NCI-H345 (cell line): ENCODE measurements at regions not wholly inside any gene's neighbourhood (a gene's known extent, or its start where the extent isn't known, plus 50 kb on each side); places are given as distances from the start of the nearest gene placed in this dataset.
"Not testable (repeated sequence)": the region's sequence is repeated elsewhere in the genome, so short reads cannot be mapped to it uniquely, and the experiment has no call there.

Experiments used
- DNase-seq: peaks from one replicate; lab custom pipeline; 2025; lab: John Stamatoyannopoulos, UW

DNA sequence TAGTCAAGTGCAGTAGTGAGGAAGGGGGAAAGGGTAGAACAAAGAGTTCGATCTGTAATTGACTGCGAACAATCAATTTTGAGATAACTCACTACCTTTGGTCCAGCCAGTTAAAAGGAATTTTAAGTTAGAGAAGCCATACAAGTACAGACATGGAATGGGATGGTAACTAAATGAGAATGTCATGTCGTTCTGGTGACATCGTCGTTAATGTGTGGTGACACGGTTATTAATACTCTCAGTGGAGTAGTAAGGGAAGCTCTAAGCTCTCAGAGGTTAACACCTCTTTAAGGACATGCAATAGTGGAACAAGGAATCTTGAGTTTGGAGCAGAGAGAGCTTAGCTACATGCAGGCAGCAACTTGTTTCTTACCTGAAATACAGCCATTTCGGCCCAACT lies 154.9 kb upstream of the KLF12 start:
- DNase-seq = peak; percentile 8

DNA sequence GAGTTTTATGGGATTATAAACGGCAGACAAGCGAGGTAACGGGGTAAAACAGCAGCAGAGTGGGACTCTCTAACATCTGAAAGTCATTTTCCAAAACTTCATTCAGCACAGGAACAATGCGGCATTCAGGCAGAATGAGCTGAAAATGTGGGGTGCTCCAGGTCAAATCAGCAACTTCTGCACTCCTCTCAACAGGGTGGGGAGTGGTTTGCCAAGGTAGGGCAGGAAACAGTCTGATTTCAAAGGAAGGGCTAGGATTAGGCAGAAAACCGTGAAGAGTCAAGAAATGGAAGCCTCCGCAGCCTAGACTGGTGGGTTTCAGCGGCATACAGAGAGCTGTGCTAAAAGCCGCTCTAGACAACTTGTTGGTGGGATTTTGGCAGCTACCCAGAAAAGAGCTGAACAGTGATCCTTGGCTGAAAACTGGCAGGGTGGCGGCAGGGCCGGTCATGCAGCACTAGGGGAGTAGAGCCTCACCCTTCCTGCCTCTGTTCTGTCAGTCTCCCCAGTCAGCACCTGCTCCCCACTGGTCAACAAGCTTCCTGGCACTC lies 154.2 kb upstream of the KLF12 start:
- peak; percentile 81 for DNase-seq

DNA sequence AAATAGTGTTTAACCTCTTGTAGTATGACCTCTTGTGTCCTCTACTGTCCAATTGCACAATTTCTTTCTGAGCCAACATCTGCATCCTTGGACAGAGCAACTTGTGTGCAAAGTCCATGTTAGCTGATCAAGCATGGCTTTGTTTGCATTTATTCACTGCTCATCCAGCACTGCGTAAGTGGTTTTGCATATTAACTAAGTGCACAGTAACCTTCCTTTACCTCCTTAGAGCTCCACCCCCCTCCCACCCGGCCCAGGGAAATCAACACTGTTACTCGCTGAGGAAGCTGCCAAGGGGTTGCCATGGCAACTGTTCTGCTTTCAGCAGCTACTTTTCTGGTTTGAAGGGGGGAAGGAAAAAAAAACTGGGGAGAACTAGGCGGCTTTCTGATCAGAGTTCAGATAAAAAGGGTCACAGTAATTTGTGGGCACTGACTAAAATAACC lies 153.5 kb upstream of the KLF12 start:
- DNase-seq = peak; percentile 93

DNA sequence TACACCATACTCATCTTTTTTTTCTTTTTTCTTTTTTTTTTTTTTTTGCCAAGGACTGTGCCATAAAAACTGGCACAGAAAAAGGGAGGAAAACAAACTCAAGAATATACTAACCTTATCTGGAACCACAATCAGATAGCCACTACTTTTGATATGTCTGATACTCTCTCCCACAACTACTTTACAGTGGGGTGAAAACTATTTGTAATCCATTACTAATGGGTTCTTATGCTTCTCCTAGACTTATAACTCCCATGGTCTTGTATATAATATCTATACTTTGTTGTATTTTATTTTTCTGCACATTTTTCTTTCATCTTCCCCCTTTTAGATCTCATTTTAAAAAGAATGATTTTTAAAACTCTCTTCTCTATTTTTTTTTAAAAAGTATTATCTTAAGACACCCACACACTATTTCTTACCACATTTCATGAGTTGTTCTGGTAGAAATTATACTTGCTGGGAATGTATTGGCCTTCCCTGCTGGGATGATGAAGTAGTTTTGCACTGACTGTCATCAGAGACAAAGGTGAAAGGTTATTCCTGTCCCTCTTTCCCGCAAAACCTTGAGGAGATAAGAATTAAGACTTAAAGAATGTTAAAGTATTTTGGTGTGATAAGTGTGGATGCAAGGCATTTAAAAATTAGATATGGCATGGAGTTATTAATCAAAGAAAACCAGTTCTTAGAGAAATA lies 146.7 kb upstream of the KLF12 start:
- DNase-seq = no peak

DNA sequence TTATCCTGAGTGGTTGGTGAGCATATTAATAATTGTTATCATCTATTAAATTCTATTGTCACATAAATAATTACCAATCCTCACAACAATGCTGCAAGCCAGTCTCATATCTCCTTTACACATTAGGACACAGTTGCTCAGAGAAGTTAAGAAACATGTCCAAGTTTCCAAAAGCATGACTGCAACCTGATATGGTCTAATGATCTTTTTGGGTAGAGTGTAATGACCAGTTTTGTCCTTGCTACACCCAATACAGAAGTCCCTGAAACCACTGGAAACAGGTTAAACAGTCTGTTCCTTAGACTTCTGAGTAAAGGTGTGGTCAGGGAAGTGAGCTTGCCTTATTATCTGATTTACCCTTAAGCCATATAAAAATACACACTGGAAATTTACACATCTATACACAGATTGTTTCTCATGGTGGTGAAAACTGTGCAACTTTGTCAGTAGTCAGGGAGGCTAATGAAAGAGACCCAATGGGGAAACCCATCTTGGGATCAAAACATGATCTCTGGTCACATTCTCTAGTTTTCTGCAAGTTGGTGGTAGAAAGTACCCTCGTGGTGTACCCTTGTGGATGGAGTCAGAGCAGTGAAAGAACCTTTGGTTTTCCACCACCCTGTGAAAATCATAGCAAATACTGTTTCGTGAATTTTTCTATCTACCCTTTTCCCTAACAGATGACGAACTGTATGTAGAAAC lies 146.0 kb upstream of the KLF12 start:
- DNase-seq = no peak

DNA sequence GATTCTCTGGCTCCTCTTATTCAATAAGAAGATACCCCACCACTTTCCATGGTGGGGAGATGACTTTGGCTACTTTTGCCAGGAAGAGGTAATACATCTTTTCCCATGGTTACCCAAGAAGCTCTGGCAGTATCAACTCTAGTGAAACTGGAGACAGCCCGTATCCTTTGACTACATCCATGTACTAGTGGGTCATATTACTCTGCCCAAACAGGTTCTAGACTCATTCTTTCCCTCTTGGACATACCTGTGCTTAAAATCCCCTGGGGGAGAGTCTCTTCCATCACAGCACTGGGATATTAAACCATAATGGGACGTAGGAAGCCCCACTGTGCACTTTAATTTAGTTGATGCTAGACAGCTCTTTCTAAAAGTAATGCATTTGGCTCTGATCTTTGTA lies 144.7 kb upstream of the KLF12 start:
- DNase-seq = no peak

DNA sequence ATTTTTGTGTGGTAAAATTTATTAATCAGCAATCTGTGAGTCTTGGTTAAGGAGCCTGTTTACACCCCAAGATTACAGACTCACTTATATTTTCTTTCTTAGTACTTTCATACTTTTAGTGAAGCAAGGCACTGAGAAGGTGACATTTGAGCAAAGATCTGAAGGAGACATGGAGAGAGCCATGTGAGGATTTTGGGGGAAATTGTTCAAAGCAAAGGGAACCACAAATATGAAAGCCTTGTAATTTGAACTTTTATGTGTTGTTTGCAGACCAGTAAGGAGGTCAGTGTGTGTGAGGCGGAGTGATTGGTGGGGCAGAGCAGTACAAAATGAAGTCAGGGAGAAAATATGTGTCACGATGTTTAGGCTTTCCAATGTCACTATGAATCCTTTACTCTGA lies 140.7 kb upstream of the KLF12 start:
- DNase-seq = no peak

DNA sequence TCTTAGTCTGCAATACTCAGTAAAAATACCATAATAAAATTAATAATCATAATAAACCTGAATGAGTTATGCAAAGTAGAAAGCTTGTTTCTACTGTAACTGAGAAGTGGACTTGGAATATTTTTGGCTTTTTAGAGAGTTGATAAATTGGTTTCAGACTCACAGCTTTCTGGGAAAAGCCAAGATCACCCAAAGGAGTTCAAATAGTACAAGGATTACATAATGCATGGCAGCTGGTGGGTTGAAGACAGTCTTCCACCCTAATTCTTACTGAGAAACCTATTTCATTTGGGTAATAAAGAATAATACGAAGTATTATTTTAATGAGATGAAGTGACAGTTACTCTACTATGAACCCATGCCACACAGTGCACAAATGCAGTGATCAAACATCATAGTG lies 139.4 kb upstream of the KLF12 start:
- no peak for DNase-seq

DNA sequence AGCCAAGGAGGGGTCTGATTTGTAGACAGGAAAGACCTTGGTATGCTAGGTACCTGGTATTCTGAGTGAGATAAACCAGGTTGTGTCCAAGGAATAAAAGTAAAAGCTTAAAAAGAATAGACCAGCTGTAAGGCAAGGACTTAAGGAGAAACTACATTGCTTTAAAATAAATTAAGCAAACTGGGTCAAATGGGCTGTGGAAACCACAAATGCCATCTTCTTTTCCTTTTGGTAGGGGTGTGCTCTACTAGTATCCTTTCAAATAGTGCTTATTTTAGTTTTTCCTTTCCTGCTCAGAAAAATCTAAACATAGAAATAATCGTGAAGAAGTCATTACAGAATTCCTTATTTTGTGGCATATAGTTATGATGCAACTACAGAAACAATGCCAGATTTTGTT lies 138.6 kb upstream of the KLF12 start:
- no peak for DNase-seq

DNA sequence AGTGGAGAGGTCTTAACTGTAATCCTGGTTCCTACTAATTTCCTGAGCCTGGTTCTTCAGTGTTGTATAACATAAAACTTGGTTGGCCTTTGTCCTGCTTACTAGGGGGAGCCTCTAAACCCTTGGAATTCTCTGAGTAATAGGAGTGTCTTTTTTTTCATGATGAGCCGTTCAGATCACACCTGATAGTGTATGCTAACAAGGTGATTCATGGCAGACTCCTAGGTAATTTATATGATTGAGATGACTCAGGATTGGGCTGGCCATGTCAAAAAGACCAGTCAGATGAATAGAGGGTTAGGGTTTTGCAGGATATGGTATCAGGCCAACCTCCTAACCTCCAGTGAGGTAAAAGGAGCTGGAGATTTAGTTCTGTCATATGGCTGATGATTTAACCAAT lies 135.8 kb upstream of the KLF12 start:
- DNase-seq = no peak

DNA sequence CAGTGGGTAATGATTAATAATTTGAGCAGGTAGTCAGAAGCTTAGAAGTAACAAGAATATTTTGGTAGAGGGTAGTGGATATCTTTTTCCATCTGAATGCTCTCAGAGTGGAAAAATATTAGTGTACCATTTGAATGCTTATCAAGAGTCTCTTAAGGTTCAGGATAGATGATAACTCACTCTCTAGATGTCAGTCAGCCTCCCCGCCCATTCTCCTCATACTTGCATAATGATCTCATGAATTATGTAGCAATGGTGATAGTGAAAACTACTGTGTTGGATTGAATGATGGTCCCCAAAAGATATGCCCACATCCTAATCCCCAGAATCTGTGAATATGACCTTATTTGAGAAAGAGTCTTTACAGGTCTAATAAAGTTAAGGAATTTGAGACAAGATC lies 132.7 kb upstream of the KLF12 start:
- DNase-seq = no peak

DNA sequence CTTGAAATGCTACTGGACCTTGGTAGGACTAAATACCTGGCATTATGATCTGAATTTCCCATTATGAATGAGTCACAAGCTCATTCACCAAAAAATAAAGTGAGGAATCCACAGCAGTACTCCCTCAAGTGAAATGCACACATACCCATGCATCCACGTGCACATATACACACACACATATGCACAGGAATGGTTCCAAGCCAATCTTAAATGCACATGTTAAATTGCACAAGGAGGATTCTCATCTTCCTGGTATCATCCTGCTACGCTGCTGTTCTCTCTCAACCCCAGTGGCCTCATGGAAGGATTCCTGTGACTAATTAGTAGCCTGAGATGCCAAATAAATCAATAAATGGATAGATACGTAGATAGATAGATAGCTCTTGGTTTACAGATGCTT lies 132.1 kb upstream of the KLF12 start:
- DNase-seq = no peak

DNA sequence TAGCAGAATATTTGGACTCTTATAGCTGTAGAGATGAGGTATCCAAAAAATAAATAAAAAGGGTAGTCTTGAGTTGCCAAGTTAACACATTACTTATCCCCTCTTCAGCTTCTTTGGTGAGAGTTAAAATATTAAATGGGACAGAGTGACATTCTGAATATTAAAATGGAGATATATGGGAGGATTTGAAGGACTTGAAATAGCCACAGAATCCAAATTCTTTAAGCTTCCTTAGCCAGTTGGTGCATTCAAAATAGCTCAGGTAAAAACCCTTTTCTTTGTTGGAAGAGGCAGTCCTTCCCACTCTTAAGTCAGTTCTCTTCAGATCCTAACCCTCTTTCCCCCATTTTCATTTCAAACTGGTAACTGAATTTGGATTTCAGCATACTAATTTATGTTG lies 130.1 kb upstream of the KLF12 start:
- no peak for DNase-seq

DNA sequence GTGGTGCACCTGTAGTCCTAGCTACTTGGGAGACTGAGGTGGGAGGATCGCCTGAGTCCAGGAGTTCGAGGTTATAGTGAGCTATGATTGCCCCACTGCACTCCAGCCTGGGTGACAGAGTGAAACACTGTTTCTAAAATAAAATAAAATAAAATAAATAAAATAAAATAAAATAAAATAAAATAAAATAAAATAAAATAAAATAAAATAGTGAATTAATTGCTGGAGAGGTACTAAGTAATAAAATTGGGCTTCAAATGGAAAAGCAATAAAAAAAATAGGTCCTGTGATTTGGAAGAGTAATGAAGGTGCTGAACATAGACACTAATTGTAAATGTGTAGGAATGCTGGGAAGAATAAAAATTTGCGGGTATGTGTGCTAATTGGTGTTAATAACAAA lies 126.2 kb upstream of the KLF12 start:
- DNase-seq = not testable (repeated sequence)

DNA sequence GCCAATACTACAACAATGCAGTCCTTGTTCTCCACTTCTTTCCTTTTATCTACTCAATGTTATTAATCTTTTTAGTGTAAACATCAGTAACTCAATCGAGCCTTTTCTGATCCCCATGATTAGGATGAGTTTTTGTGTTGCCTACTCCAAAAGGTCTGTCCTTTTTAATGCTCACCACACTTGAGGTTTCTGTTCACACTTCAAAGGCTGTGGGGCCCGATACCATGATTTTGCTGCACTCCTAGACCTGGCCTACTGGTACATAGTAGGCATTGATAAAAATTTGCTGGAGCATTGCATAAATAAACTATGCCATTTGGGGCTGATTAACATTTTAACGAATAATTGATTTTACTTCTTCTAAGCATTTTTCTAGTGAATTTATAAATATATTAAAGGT lies 125.4 kb upstream of the KLF12 start:
- no peak for DNase-seq

DNA sequence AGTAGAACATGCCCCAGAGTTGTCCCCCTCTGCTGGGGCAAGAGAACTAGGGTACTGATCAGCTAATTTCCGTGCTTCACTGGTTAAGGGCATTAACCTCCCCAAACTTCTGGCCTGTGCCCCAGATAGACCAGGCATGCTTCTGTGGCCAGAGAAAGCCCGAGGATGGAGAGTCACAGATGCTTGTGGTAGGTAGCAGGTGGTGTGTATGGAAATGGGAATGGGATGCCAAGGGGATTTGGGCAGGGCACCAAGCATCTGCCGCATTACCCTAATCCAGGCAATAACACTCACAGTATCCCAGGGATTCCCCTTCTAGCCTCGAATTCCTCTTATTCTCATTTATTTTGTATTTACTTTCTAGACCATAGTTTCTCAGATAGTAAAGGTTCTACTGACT lies 124.8 kb upstream of the KLF12 start:
- DNase-seq = no peak

DNA sequence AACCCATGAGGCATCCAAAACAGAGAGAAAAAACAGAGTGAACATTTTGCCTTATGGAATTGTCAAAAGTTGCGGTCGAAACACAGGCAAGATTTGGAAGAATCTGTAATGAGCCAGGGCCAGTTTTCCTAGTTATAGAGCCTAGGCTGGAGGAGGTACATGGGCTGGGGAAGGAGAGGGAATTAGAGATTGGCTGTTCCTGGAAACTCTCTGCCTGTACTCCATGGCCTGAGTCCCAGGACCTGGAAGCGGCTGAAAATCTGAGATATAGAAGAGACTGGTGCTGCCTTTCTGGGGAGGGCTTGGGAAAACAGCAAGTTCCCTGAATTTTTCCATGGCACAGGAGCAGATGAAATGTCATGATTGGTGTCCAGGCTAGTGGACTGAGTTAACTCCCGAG lies 122.8 kb upstream of the KLF12 start:
- no peak for DNase-seq

DNA sequence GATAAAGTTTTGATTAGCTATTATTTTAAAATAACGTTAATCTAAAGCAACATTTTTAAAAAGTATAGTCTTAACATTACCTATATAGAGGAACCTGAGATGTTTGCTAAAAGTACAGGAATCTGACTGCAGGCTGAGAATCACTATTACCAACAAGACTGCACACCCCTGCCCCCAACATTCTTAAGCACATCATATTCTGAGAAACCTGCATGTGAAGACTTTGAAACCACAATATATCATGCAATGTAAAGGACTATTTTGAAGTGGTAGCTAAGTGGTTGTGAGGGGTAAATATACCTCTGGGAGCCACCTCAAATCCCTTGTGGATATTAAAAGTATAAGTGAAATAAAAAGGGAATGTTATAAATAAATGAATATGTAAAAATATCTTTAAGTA lies 119.0 kb upstream of the KLF12 start:
- no peak for DNase-seq

DNA sequence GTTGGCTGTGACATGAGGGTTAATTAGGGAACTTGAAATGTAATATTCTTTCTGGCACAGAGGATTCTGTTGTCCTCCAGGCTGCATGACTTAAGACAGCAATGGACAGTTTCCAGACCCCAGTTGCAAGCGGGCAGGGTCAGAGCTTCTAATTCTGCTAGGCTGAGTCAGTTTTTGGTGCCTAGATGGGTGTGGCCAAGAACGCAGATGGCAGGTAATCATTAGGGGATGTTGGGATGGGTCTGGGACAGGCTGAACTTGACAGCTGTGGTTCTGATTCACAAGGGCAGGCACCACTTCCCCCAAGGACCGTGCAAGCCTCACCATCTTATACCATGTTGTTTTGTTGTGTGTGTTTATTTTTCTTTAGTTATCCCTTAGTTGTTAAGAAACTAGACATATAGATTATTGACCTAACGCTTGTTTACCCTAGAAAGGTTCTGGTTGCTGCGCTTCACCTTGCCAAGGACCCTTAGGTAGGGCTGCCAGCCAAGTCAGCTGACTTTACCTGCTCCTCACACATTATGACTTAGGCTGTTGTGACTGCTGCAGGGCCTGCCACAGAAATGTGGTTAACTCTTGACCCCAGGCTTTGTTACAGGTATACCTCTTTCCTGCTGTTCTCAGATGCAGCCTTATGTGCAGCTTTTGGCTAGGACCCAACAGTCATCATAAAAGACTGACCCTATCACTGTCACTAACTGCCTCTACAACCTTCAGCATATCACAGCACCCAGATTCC lies 117.7 kb upstream of the KLF12 start:
- peak; percentile 15 for DNase-seq

DNA sequence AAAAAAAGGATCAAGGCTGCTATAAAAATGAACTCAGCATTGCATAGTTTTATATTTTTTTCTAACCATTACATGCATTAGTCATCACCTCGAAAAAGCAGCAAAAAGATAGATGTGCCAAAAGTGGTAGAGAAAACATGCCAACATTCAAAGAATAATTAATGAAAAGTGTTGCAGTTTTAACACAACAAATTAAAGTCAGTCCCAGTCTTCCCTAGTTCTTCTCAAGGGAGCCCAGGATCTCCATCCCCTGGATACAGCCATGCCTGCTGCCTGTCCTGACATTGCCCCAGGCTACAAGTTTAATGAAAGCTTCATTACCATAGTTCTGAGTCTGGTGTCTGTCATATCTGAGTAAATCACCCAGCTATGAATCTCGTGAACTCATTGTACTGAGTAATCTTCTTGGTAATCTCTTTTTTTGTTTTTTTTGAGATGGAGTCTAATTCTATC lies 116.6 kb upstream of the KLF12 start:
- DNase-seq = no peak

DNA sequence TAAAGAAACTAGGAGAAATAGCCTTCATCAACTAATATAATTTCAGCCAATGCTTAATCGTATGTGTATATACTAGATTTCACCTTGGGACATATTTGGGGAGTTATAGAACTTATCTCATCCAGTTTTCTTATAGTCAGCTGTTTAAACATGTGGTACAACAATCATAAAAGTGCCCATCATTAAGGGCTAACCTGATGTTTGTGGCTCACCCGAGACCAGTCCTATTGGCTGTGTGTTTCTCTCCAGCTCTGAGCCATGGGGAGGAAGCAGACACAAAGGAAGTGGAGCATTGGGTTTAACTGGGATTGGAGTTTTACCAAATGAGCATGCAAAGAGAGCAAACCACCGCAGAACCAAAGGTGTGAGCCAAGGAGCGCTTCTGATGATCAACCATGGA lies 114.3 kb upstream of the KLF12 start:
- no peak for DNase-seq

DNA sequence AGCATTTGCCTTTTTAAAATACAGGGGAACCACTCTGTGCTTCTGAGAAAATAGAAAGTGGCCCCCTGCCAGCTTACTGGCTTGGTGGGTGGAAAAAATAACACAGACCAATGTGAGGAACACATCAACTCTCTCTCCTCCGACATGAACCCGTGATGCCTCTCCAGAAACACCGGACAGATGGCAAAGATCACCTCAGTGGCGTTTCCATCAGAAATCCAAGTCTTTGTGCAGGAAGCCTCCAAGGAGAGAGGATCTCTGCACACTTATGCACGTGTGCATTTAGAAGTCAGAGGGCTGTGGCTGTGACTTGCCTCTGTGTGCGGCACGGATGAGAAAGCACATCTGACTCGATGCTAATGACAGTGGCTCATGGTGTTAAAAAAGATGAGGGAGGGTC lies 112.3 kb upstream of the KLF12 start:
- DNase-seq = no peak
